ENCODE measurements at regions not wholly inside any gene's neighbourhood (a gene's known extent, or its start where the extent isn't known, plus 50 kb on each side); places are given as distances from the start of the nearest gene placed in this dataset.

GRCh38 chr2:62347563-62348270 lies 151.8 kb downstream of the B3GNT2 start:
- Histone ChIP-seq H3K9me3 (replicated peaks; ENCODE audit: insufficient read depth, low read length) (no peaks in the 10 kb centered on the region), H4K20me1 (ENCODE audit: insufficient read depth, low read length) (no peaks in the 10 kb centered on the region), H3K27ac (ENCODE audit: low read length) (no peak overlapping the region), H3K9me2 (replicated peaks; ENCODE audit: insufficient read depth, low read length) (no peaks in the 10 kb centered on the region), H3K9ac (ENCODE audit: low read length) (no peak overlapping the region), H3K79me2 (ENCODE audit: low read length) (no peaks in the 10 kb centered on the region), H3F3A (ENCODE audit: insufficient read depth, low read length) (0 out of 2 replicates have a peak, but pooled peaks cover 9% of the 10 kb centered on the region), H3K27me3 (replicated peaks; ENCODE audit: insufficient read depth, low read length) (no peaks in the 10 kb centered on the region), H3K4me1 (ENCODE audit: low read length) (peaks cover 14% of the 10 kb centered on the region), H3K4me3 (ENCODE audit: low read length) (no peak overlapping the region), H3K4me2 (ENCODE audit: low read depth, low read length) (no peak overlapping the region), H2AFZ (ENCODE audit: low read length) (no peak overlapping the region), H3K36me3 (replicated peaks; ENCODE audit: insufficient read depth, low read length) (no peaks in the 10 kb centered on the region)
- TF ChIP-seq CTCF (IDR thresholded peaks at IDR 0.05; ENCODE audit: low read length) (no peak), EZH2phosphoT487 (IDR thresholded peaks at IDR 0.05; ENCODE audit: low read length) (no peak), EZH2 (optimal IDR thresholded peaks at IDR 0.05; ENCODE audit: low read depth, low read length) (no peak)
- DNase-seq, result peak; percentile 38

GRCh38 chr2:62344472-62344871 lies 148.6 kb downstream of the B3GNT2 start:
- Histone ChIP-seq H3K79me2 (ENCODE audit: low read length) (no peaks in the 10 kb centered on the region), H3F3A (ENCODE audit: insufficient read depth, low read length) (0 out of 2 replicates have a peak, but pooled peaks cover 9% of the 10 kb centered on the region), H2AFZ (ENCODE audit: low read length) (no peak overlapping the region), H3K9me2 (replicated peaks; ENCODE audit: insufficient read depth, low read length) (no peaks in the 10 kb centered on the region), H3K9me3 (replicated peaks; ENCODE audit: insufficient read depth, low read length) (no peaks in the 10 kb centered on the region), H3K9ac (ENCODE audit: low read length) (no peak overlapping the region), H3K4me1 (ENCODE audit: low read length) (peaks cover 14% of the 10 kb centered on the region), H4K20me1 (ENCODE audit: insufficient read depth, low read length) (no peaks in the 10 kb centered on the region), H3K36me3 (replicated peaks; ENCODE audit: insufficient read depth, low read length) (no peaks in the 10 kb centered on the region), H3K27me3 (replicated peaks; ENCODE audit: insufficient read depth, low read length) (no peaks in the 10 kb centered on the region), H3K27ac (ENCODE audit: low read length) (no peak overlapping the region), H3K4me2 (ENCODE audit: low read depth, low read length) (no peak overlapping the region), H3K4me3 (ENCODE audit: low read length) (no peak overlapping the region)
- peak; percentile 70 for DNase-seq
- TF ChIP-seq EZH2 (optimal IDR thresholded peaks at IDR 0.05; ENCODE audit: low read depth, low read length) (no peak), CTCF (IDR thresholded peaks at IDR 0.05; ENCODE audit: low read length) (no peak), EZH2phosphoT487 (IDR thresholded peaks at IDR 0.05; ENCODE audit: low read length) (no peak)

- H3K9me2 ChIP-seq (replicated peaks; ENCODE audit: insufficient read depth, low read length), result no peaks in the 10 kb centered on the region
- no peaks in the 10 kb centered on the region for H3K9me3 ChIP-seq (replicated peaks; ENCODE audit: insufficient read depth, low read length)
- no peak overlapping the region for H3K4me3 ChIP-seq (ENCODE audit: low read length)
- H3K9ac ChIP-seq (ENCODE audit: low read length), result no peak overlapping the region
- H3K27me3 ChIP-seq (replicated peaks; ENCODE audit: insufficient read depth, low read length), result no peaks in the 10 kb centered on the region
- H3K4me2 ChIP-seq (ENCODE audit: low read depth, low read length), result no peak overlapping the region
- H4K20me1 ChIP-seq (ENCODE audit: insufficient read depth, low read length), result no peaks in the 10 kb centered on the region
- H2AFZ ChIP-seq (ENCODE audit: low read length), result no peak overlapping the region
- no peak for TF ChIP-seq EZH2phosphoT487 (IDR thresholded peaks at IDR 0.05; ENCODE audit: low read length)
- TF ChIP-seq CTCF (IDR thresholded peaks at IDR 0.05; ENCODE audit: low read length), result no peak
- no peak for TF ChIP-seq EZH2 (optimal IDR thresholded peaks at IDR 0.05; ENCODE audit: low read depth, low read length)
- no peaks in the 10 kb centered on the region for H3K36me3 ChIP-seq (replicated peaks; ENCODE audit: insufficient read depth, low read length)
- no peaks in the 10 kb centered on the region for H3K79me2 ChIP-seq (ENCODE audit: low read length)
- DNase-seq, result no peak
- H3K27ac ChIP-seq (ENCODE audit: low read length), result no peak overlapping the region
- 0 out of 2 replicates have a peak, but pooled peaks cover 7% of the 10 kb centered on the region for H3F3A ChIP-seq (ENCODE audit: insufficient read depth, low read length)
- peaks cover 10% of the 10 kb centered on the region for H3K4me1 ChIP-seq (ENCODE audit: low read length)
These were observed 147.9 kb downstream of the B3GNT2 start for GRCh38 chr2:62343636-62344337.

Measured in MM.1S (cell line).